K562 (cell line): ENCODE measurements at regions not wholly inside any gene's neighbourhood (a gene's known extent, or its start where the extent isn't known, plus 50 kb on each side); places are given as distances from the start of the nearest gene placed in this dataset.

Source experiments
- ATAC-seq: fragments of 200-7000 bp; cut with Tn5 transposase; 3 replicates; pipeline ENCODE4 v1.9.1; 2020; ENCODE audit warnings: moderate library complexity
- BruUV-seq: library from RNA; stranded (reverse); fragments of 400-500 nt; replicated peaks from 2 replicates; lab custom pipeline; 2021; lab: Mats Ljungman, UMichigan
- CTCF ChIA-PET: fragments of 300-600 bp; formaldehyde crosslinking; extraction: SDS; loops from one replicate; lab custom pipeline; 2021; ENCODE audit warnings: low intra/inter-chr PET ratio; lab: Yijun Ruan, JAX
- POLR2A ChIA-PET: fragments of 300-600, 350-650 bp; sonication (Branson Sonifier 250); formaldehyde crosslinking; extraction: SDS; loops from one replicate; lab custom pipeline; 2021; ENCODE audit warnings: antibody characterized with exemption, inconsistent platforms; lab: Yijun Ruan, JAX
- DNase-seq, 4 experiments: peaks; one replicate each; pipeline versions ENCODE4 v3.0.0 to v3.0.0-alpha.2; 2011 to 2018; ENCODE audit warnings: low spot score in 3 of 4, mixed read lengths in 3 of 4; ENCODE audit errors: extremely low read depth in 1 of 4
- FAIRE-seq: peaks from 2 replicates; lab custom pipeline; 2011; peaks lifted over from hg19 to GRCh38; lab: Jason Lieb, UNC
- H2AFZ ChIP-seq: 2 replicates; pipeline ENCODE4 v1.6.0; 2011; ENCODE audit warnings: low read depth, low read length, control low read depth, inconsistent platforms
- H3K27ac ChIP-seq: fragments of 200-600 bp; 3 replicates; pipeline ENCODE4 v1.8.0; 2011; ENCODE audit warnings: low read depth, mild to moderate bottlenecking, control low read depth, inconsistent platforms, low read length, moderate library complexity, mixed read lengths; ENCODE audit errors: extremely low read depth
- H3K27me3 ChIP-seq, 2 experiments: fragments of 300-600 bp in 1 of 2; 2 replicates in 1 of 2; 3 replicates in 1 of 2; pipeline versions ENCODE4 v1.6.0 to v1.8.0; 2011; ENCODE audit warnings: inconsistent platforms in 2 of 2, low read length in 2 of 2, mild to moderate bottlenecking in 1 of 2, mixed read lengths in 1 of 2, moderate library complexity in 1 of 2; ENCODE audit not compliant: control insufficient read depth in 2 of 2, insufficient read depth in 2 of 2
- H3K36me3 ChIP-seq: fragments of 300-600 bp; 3 replicates; pipeline ENCODE4 v1.8.0; 2011; ENCODE audit warnings: mild to moderate bottlenecking, low read length, inconsistent platforms; ENCODE audit not compliant: control insufficient read depth, insufficient read depth
- H3K4me1 ChIP-seq, 2 experiments: fragments of 200-600 bp in 1 of 2; replicated peaks in 1 of 2; 2 replicates in 1 of 2; 3 replicates in 1 of 2; pipeline versions ENCODE4 v1.5.1 to v1.8.0; 2011; ENCODE audit warnings: inconsistent platforms in 2 of 2, low read length in 2 of 2, mild to moderate bottlenecking in 1 of 2, mixed read lengths in 1 of 2, moderate library complexity in 1 of 2; ENCODE audit not compliant: control insufficient read depth in 2 of 2, insufficient read depth in 2 of 2
- H3K4me2 ChIP-seq: 2 replicates; pipeline ENCODE4 v1.6.1; 2011; ENCODE audit warnings: low read length, control low read depth, inconsistent platforms, mixed read lengths; ENCODE audit not compliant: insufficient read depth
- H3K4me3 ChIP-seq: fragments of 200-600 bp; sonication (generic), shearing (Covaris generic); 2 replicates; pipeline ENCODE4 v1.5.1; 2016; ENCODE audit warnings: control low read depth, inconsistent platforms
- H3K79me2 ChIP-seq: fragments of 200-600 bp; 3 replicates; pipeline ENCODE4 v1.8.0; 2011; ENCODE audit warnings: low read length, inconsistent platforms; ENCODE audit not compliant: control insufficient read depth, insufficient read depth
- H3K9ac ChIP-seq, 2 experiments: 2 replicates each; pipeline versions ENCODE4 v1.6.0 to v1.6.1; 2011; ENCODE audit warnings: low read depth in 2 of 2, low read length in 2 of 2, control low read depth in 1 of 2, inconsistent platforms in 1 of 2, mild to moderate bottlenecking in 1 of 2, mixed read lengths in 1 of 2; ENCODE audit not compliant: insufficient read depth in 1 of 2
- H3K9me1 ChIP-seq: one replicate; pipeline ENCODE4 v1.6.0; 2011; ENCODE audit warnings: inconsistent platforms, mild to moderate bottlenecking, low read length, moderate library complexity; ENCODE audit not compliant: control insufficient read depth, insufficient read depth
- H3K9me3 ChIP-seq: replicated peaks from 2 replicates; pipeline ENCODE4 v1.5.1; 2011; ENCODE audit warnings: low read depth, low read length, inconsistent platforms; ENCODE audit not compliant: control insufficient read depth, insufficient read depth
- H4K20me1 ChIP-seq: replicated peaks from 2 replicates; pipeline ENCODE4 v1.6.1; 2011; ENCODE audit warnings: low read length, inconsistent platforms, mixed read lengths; ENCODE audit not compliant: control insufficient read depth, insufficient read depth
- BHLHE40 ChIP-seq: IDR thresholded peaks from 2 replicates; pipeline ENCODE4 v1.6.1; 2011; ENCODE audit warnings: low read length, improper control_type of control experiment
- C11orf30 ChIP-seq: fragments of 450-650 bp; IDR thresholded peaks from 2 replicates; pipeline ENCODE4 v1.6.1; 2016; ENCODE audit warnings: low read depth, mild to moderate bottlenecking
- FOXJ3 ChIP-seq: sonication (generic); formaldehyde crosslinking; IDR thresholded peaks from 2 replicates; pipeline ENCODE4 v1.4.0; 2020; ENCODE audit warnings: mild to moderate bottlenecking, missing genetic modification reagents
- KAT7 ChIP-seq: sonication (generic); formaldehyde crosslinking; IDR thresholded peaks from 2 replicates; pipeline ENCODE4 v1.8.0; 2022; ENCODE audit warnings: missing genetic modification reagents, mild to moderate bottlenecking, borderline replicate concordance
- KDM4B ChIP-seq, 2 experiments: fragments of 450-650 bp in 1 of 2; sonication (generic) in 1 of 2; IDR thresholded peaks; 2 replicates each; pipeline ENCODE4 v1.6.1; 2016 to 2017; ENCODE audit warnings: borderline replicate concordance in 2 of 2, antibody characterized with exemption in 1 of 2, low read depth in 1 of 2, mild to moderate bottlenecking in 1 of 2
- KDM5B ChIP-seq: fragments of 200-600 bp; sonication (generic); IDR thresholded peaks from 2 replicates; pipeline ENCODE4 v1.6.1; 2012; ENCODE audit warnings: low read depth, mild to moderate bottlenecking, moderate library complexity, low read length, control low read depth, inconsistent platforms; ENCODE audit not compliant: insufficient replicate concordance
- LARP7 ChIP-seq: fragments of 450-650 bp; IDR thresholded peaks from 2 replicates; pipeline ENCODE4 v1.6.1; 2016
- SMARCA5 ChIP-seq: fragments of 450-650 bp; IDR thresholded peaks from 2 replicates; pipeline ENCODE4 v1.6.1; 2016
- SRSF9 ChIP-seq: fragments of 200-400 bp; formaldehyde crosslinking; IDR thresholded peaks from 2 replicates; pipeline ENCODE4 v1.6.1; 2017; ENCODE audit warnings: low read depth, low read length, borderline replicate concordance
- TFAM ChIP-seq: fragments of 250-450 bp; sonication (Bioruptor Pico); conservative IDR thresholded peaks from 2 replicates; pipeline ENCODE4 v1.5.0; 2021; ENCODE audit warnings: mild to moderate bottlenecking, moderate library complexity
- ZBTB43 ChIP-seq: sonication (generic); formaldehyde crosslinking; IDR thresholded peaks from 2 replicates; pipeline ENCODE4 v1.8.0; 2023; ENCODE audit warnings: mild to moderate bottlenecking, missing genetic modification reagents
- ZBTB49 ChIP-seq: sonication (generic); formaldehyde crosslinking; IDR thresholded peaks from 2 replicates; pipeline ENCODE4 v1.8.0; 2022; ENCODE audit warnings: missing genetic modification reagents, mild to moderate bottlenecking, borderline replicate concordance
- ZBTB5 ChIP-seq: fragments of 450-650 bp; IDR thresholded peaks from 2 replicates; pipeline ENCODE4 v1.6.1; 2017; ENCODE audit warnings: antibody characterized with exemption
- ZKSCAN3 ChIP-seq: fragments of 250-450 bp; sonication (Bioruptor Pico); IDR thresholded peaks from 2 replicates; pipeline ENCODE4 v1.4.0; 2020
- ZNF280A ChIP-seq: fragments of 450-650 bp; IDR thresholded peaks from 2 replicates; pipeline ENCODE4 v1.6.1; 2018; ENCODE audit warnings: mild to moderate bottlenecking, low read depth; ENCODE audit not compliant: partially characterized antibody
- ZSCAN29 ChIP-seq: fragments of 450-650 bp; IDR thresholded peaks from 2 replicates; pipeline ENCODE4 v1.6.1; 2017
- WGBS: fragments of 100-300 bp; shearing (Covaris generic); methylation state at CpG from one replicate; pipeline ENCODE4 v1.1.6; 2016; ENCODE audit warnings: low coverage, mixed read lengths; ENCODE audit not compliant: insufficient coverage; ENCODE audit errors: missing lambda C conversion rate; 5-methylcytosine and 5-hydroxymethylcytosine counted together
- in situ Hi-C: fragments of 300-500 bp; cut with MboI; formaldehyde crosslinking; loops from 4 replicates; pipeline ENCODE4 v1.15.0; 2018; ENCODE audit warnings: inconsistent platforms, mixed read lengths
- intact Hi-C: fragments of 100-400 bp; cut with micrococcal nuclease; formaldehyde crosslinking; loops from 2 replicates; pipeline ENCODE4 v1.14.2; 2022

- Histone ChIP-seq H3K27me3 (no peaks in the 10 kb centered on the region), H4K20me1 (no peaks in the 10 kb centered on the region), H2AFZ (no peak overlapping the region), H3K4me1 (no peaks in the 10 kb centered on the region), H3K36me3 (no peaks in the 10 kb centered on the region), H3K4me3 (no peak overlapping the region), H3K4me2 (no peak overlapping the region), H3K27ac (no peak overlapping the region), H3K79me2 (no peaks in the 10 kb centered on the region), H3K9me3 (no peaks in the 10 kb centered on the region), H3K9me1 (no peaks in the 10 kb centered on the region), H3K9ac (no peak overlapping the region)
- FAIRE-seq = no peak
- no TSS peak for BruUV-seq
- ChIA-PET POLR2A (no interaction called here), CTCF (no interaction called here)
- DNase-seq = no peak
- WGBS = 3% methylated on average over 2 of the region's 2 CpGs
- in situ Hi-C loops = no loop called here
- ATAC-seq = no peak
- intact Hi-C loops = no loop called here
- no peak for TF ChIP-seq ZBTB5
- TF ChIP-seq ZSCAN29 = no peak
- no peak for TF ChIP-seq BHLHE40
- TF ChIP-seq SRSF9 = no peak
- no peak for TF ChIP-seq C11orf30
- no peak for TF ChIP-seq SMARCA5
- TF ChIP-seq LARP7 = no peak
- TF ChIP-seq ZKSCAN3 (CRISPR knock-in tag) = no peak
- TF ChIP-seq ZBTB43 = no peak
- no peak for TF ChIP-seq KDM4B (IDR thresholded peaks at IDR 0.05; ENCODE audit: borderline replicate concordance in 2 of 2, low read depth in 1 of 2)
- no peak for TF ChIP-seq ZNF280A
- no peak for TF ChIP-seq KDM5B
- TF ChIP-seq KAT7 (CRISPR knock-in tag) = no peak
- no peak for TF ChIP-seq FOXJ3
- no peak for TF ChIP-seq TFAM (CRISPR knock-in tag)
- no peak for TF ChIP-seq ZBTB49 (CRISPR knock-in tag)
Measured at GRCh38 chr13:58908019-58908679, 1255.6 kb downstream of the DIAPH3 start.
